IMR-90 (cell line): ENCODE measurements at regions not wholly inside any gene's neighbourhood (a gene's known extent, or its start where the extent isn't known, plus 50 kb on each side); places are given as distances from the start of the nearest gene placed in this dataset.

Experiments
- ATAC-seq: fragments of 200-7000 bp; cut with Tn5 transposase; 2 replicates; pipeline ENCODE4 v1.9.1; 2020; ENCODE audit warnings: low read depth, mild to moderate bottlenecking, moderate library complexity
- BruUV-seq: library from RNA; stranded (reverse); fragments of 400-500 nt; replicated peaks from 2 replicates; lab custom pipeline; 2021; lab: Mats Ljungman, UMichigan
- CTCF ChIA-PET: fragments of 300-600 bp; formaldehyde crosslinking; extraction: SDS; loops from one replicate; lab custom pipeline; 2021; ENCODE audit warnings: antibody characterized with exemption; lab: Yijun Ruan, JAX
- POLR2A ChIA-PET: fragments of 300-600 bp; sonication (Branson Sonifier 250); formaldehyde crosslinking; loops from one replicate; lab custom pipeline; 2022; ENCODE audit warnings: antibody characterized with exemption; ENCODE audit not compliant: unreplicated experiment; lab: Charles Lee
- DNase-seq: peaks from one replicate; pipeline ENCODE4 v3.0.0; 2013
- H2AFZ ChIP-seq: replicated peaks from 2 replicates; pipeline ENCODE3; 2013; ENCODE audit warnings: low read length, mild to moderate bottlenecking; ENCODE audit not compliant: poor library complexity
- H2AK5ac ChIP-seq: 2 replicates; pipeline ENCODE4 v1.6.1; 2013; ENCODE audit warnings: low read depth, low read length, inconsistent platforms
- H2AK9ac ChIP-seq: replicated peaks from 2 replicates; pipeline ENCODE3; 2013; ENCODE audit warnings: mild to moderate bottlenecking, low read depth, low read length, moderate library complexity; ENCODE audit not compliant: poor library complexity
- H2BK120ac ChIP-seq: 2 replicates; pipeline ENCODE4 v1.6.1; 2013; ENCODE audit warnings: low read depth, low read length, inconsistent platforms
- H2BK15ac ChIP-seq: 3 replicates; pipeline ENCODE4 v1.6.1; 2013; ENCODE audit warnings: low read depth, low read length, inconsistent platforms
- H2BK20ac ChIP-seq: 2 replicates; pipeline ENCODE4 v1.6.1; 2013; ENCODE audit warnings: low read depth, mild to moderate bottlenecking, inconsistent platforms, low read length, moderate library complexity
- H2BK5ac ChIP-seq: 2 replicates; pipeline ENCODE4 v1.6.1; 2013; ENCODE audit warnings: mild to moderate bottlenecking, low read depth, low read length, inconsistent platforms; ENCODE audit not compliant: poor library complexity, severe bottlenecking
- H3K14ac ChIP-seq: replicated peaks from 2 replicates; pipeline ENCODE4 v1.6.1; 2013; ENCODE audit warnings: low read depth, low read length, inconsistent platforms
- H3K18ac ChIP-seq: 2 replicates; pipeline ENCODE4 v1.6.1; 2013; ENCODE audit warnings: low read depth, low read length, control low read depth
- H3K23ac ChIP-seq: 2 replicates; pipeline ENCODE4 v1.6.1; 2013; ENCODE audit warnings: low read depth, low read length, inconsistent platforms
- H3K27ac ChIP-seq: 2 replicates; pipeline ENCODE4 v1.5.1; 2013; ENCODE audit warnings: mild to moderate bottlenecking, control low read depth, low read length; ENCODE audit not compliant: insufficient read depth
- H3K27me3 ChIP-seq: 2 replicates; pipeline ENCODE4 v1.6.1; 2013; ENCODE audit warnings: low read length; ENCODE audit not compliant: control insufficient read depth, insufficient read depth
- H3K36me3 ChIP-seq: 2 replicates; pipeline ENCODE4 v1.6.1; 2013; ENCODE audit warnings: low read length, mixed read lengths; ENCODE audit not compliant: control insufficient read depth, insufficient read depth
- H3K4ac ChIP-seq: 2 replicates; pipeline ENCODE4 v1.6.1; 2013; ENCODE audit warnings: low read depth, low read length, inconsistent platforms
- H3K4me1 ChIP-seq: 2 replicates; pipeline ENCODE4 v1.6.1; 2013; ENCODE audit warnings: low read length, mixed read lengths; ENCODE audit not compliant: control insufficient read depth, insufficient read depth
- H3K4me2 ChIP-seq: 2 replicates; pipeline ENCODE4 v1.6.1; 2013; ENCODE audit warnings: low read depth, mild to moderate bottlenecking, control low read depth, low read length, moderate library complexity
- H3K4me3 ChIP-seq: 2 replicates; pipeline ENCODE4 v1.5.1; 2013; ENCODE audit warnings: low read depth, mild to moderate bottlenecking, control low read depth, low read length, moderate library complexity; ENCODE audit not compliant: insufficient read depth
- H3K56ac ChIP-seq: 2 replicates; pipeline ENCODE4 v1.6.1; 2013; ENCODE audit warnings: low read length, inconsistent platforms; ENCODE audit not compliant: insufficient read depth; ENCODE audit errors: extremely low read depth
- H3K79me1 ChIP-seq, 2 experiments: 2 replicates each; pipeline ENCODE4 v1.6.1; 2013; ENCODE audit warnings: low read length in 2 of 2, inconsistent platforms in 1 of 2, low read depth in 1 of 2
- H3K9ac ChIP-seq: 2 replicates; pipeline ENCODE4 v1.6.1; 2013; ENCODE audit warnings: low read depth, low read length, control low read depth
- H3K9me1 ChIP-seq: 2 replicates; pipeline ENCODE4 v1.6.1; 2013; ENCODE audit warnings: low read length, inconsistent platforms; ENCODE audit not compliant: insufficient read depth
- H3K9me3 ChIP-seq: 2 replicates; pipeline ENCODE4 v1.6.1; 2013; ENCODE audit warnings: low read length; ENCODE audit not compliant: control insufficient read depth, insufficient read depth
- H4K20me1 ChIP-seq: 2 replicates; pipeline ENCODE4 v1.6.1; 2013; ENCODE audit warnings: low read length, inconsistent platforms; ENCODE audit not compliant: insufficient read depth
- H4K5ac ChIP-seq: 2 replicates; pipeline ENCODE4 v1.6.1; 2013; ENCODE audit warnings: mild to moderate bottlenecking, low read depth, low read length, control low read depth
- H4K8ac ChIP-seq, 2 experiments: 2 replicates each; pipeline ENCODE4 v1.6.1; 2013; ENCODE audit warnings: low read depth in 2 of 2, low read length in 2 of 2, control low read depth in 1 of 2, inconsistent platforms in 1 of 2
- H4K91ac ChIP-seq: 2 replicates; pipeline ENCODE4 v1.6.1; 2013; ENCODE audit warnings: low read depth, low read length, inconsistent platforms; ENCODE audit not compliant: insufficient read depth
- CHD1 ChIP-seq: IDR thresholded peaks from 2 replicates; pipeline ENCODE4 v1.6.1; 2012; ENCODE audit warnings: low read depth, low read length, improper control_type of control experiment
- dilution Hi-C: fragments of 300-500 bp; cut with HindIII; formaldehyde crosslinking; loops from one replicate; pipeline ENCODE4 v1.14.3; 2018; ENCODE audit warnings: low sequenced_read_pairs; ENCODE audit not compliant: unreplicated experiment
- in situ Hi-C: fragments of 300-500 bp; cut with MboI; formaldehyde crosslinking; loops from 3 replicates; pipeline ENCODE4 v1.14.3; 2019; ENCODE audit warnings: low sequenced_read_pairs, inconsistent platforms, mixed read lengths
- intact Hi-C: fragments of 100-400 bp; cut with micrococcal nuclease; formaldehyde crosslinking; loops from 2 replicates; pipeline ENCODE4 v1.10.0; 2022

- H3K18ac ChIP-seq, result no peak overlapping the region
- H4K20me1 ChIP-seq, result no peaks in the 10 kb centered on the region
- no peaks in the 10 kb centered on the region for H3K79me1 ChIP-seq
- dilution Hi-C loops (no loop called here), intact Hi-C loops (no loop called here), in situ Hi-C loops (no loop called here)
- no peak overlapping the region for H3K23ac ChIP-seq
- H3K4ac ChIP-seq, result no peak overlapping the region
- ChIA-PET POLR2A (no interaction called here), CTCF (no interaction called here)
- H3K9me3 ChIP-seq, result peaks cover 30% of the 10 kb centered on the region
- ATAC-seq, result no peak
- no peak overlapping the region for H3K4me2 ChIP-seq
- H2BK120ac ChIP-seq, result no peak overlapping the region
- DNase-seq, result no peak
- no peak overlapping the region for H3K27ac ChIP-seq
- H3K9me1 ChIP-seq, result no peaks in the 10 kb centered on the region
- no peak overlapping the region for H2BK20ac ChIP-seq
- no peak overlapping the region for H3K4me3 ChIP-seq
- H3K27me3 ChIP-seq, result no peaks in the 10 kb centered on the region
- H2BK15ac ChIP-seq, result no peak overlapping the region
- H2AFZ ChIP-seq, result no peak overlapping the region
- H3K4me1 ChIP-seq, result no peaks in the 10 kb centered on the region
- no peak for TF ChIP-seq CHD1
- no peak overlapping the region for H2BK5ac ChIP-seq
- no peak overlapping the region for H3K9ac ChIP-seq
- no peak overlapping the region for H2AK9ac ChIP-seq
- no peak overlapping the region for H4K8ac ChIP-seq
- BruUV-seq, result no TSS peak
- H2AK5ac ChIP-seq, result no peak overlapping the region
- H4K91ac ChIP-seq, result no peak overlapping the region
- H3K56ac ChIP-seq, result no peak overlapping the region
- H4K5ac ChIP-seq, result no peak overlapping the region
- H3K36me3 ChIP-seq, result no peaks in the 10 kb centered on the region
- H3K14ac ChIP-seq, result no peak overlapping the region
Measured at GRCh38 chr1:34373912-34374311, 197.2 kb downstream of the C1orf94 start.
